HG03103 (cell line): ENCODE measurements at regions not wholly inside any gene's neighbourhood (a gene's known extent, or its start where the extent isn't known, plus 50 kb on each side); places are given as distances from the start of the nearest gene placed in this dataset.
A peak's percentile ranks its signal among the peaks of the same experiment; 100 is the strongest.
"Not testable (repeated sequence)": the region's sequence is repeated elsewhere in the genome, so short reads cannot be mapped to it uniquely, and the experiment has no call there.

Experiments
- ATAC-seq: cut with Tn5 transposase; IDR thresholded peaks from one replicate; pipeline ENCODE4 v1.9.1; 2021; ENCODE audit warnings: low read depth; ENCODE audit not compliant: unreplicated experiment

DNA sequence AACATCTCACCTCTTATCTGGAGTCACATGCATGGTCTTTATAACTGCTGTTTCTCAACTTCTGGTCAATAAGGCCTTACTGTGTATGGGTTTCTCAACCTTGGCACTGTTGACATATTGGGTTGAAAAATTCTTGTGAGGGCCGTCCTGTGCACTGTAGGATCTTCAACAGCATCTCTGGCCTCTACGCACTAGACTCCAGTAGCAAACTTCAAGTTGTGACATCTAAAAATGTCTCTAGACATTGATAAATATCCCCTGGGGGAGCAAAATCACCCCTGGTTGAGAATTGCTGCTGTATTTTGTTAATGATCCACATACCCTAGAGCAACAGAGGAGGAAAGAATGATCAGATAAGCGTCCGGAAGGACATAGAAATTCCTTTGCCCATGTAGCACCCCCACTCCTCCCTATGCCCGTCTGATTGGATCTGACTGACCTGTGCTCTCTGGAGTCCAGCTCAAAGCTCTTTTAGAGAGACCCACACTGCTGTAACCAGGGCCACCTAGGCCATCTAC, 423.5 kb upstream of the ZMIZ1 start:
- ATAC-seq = no peak

DNA sequence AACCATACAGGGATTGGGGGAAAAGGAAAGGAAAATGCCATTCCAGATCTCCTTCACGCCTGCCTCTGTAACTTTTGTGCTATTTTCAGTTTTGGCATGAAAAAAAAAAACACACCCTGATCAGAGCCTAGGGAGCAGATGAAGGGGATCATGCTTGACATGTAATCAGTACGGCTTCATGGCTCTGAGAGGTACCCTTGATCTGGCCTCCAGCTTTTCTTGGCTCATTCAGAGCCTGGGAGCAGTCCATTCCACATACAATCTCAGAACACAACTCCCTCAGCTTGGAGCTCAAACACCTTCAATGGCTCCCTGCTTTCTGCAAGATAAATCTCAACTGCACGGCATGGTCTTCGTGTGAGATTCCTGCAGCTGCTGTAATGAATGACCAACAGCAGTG, 422.8 kb upstream of the ZMIZ1 start:
- no peak for ATAC-seq

DNA sequence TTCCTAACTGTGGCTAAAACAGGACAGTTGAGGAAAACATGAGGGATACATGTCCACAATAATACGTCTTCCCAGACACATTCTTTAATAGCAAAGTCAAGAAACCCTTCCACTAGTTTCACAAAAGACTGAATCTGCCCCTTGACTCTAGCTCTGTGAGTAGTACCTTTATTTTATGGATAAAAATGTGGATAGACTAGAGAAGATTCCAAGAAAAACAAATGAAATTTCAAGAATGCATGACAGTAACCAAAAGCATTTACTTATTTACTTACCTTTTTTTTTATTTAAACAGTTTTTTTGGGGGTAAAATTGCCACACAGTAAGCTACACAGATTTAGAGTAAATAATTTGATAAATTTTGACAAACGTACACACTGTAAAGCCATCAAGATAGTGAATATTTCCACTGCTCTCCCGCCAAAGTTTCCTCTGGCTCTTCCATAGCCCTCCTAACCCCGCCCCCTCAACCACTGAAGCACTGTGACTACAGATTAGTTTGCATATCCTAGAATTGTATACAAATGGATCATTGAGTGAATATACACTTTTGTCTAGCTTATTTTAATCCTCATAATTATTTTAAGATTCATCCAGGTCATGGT, 420.4 kb upstream of the ZMIZ1 start:
- no peak for ATAC-seq

DNA sequence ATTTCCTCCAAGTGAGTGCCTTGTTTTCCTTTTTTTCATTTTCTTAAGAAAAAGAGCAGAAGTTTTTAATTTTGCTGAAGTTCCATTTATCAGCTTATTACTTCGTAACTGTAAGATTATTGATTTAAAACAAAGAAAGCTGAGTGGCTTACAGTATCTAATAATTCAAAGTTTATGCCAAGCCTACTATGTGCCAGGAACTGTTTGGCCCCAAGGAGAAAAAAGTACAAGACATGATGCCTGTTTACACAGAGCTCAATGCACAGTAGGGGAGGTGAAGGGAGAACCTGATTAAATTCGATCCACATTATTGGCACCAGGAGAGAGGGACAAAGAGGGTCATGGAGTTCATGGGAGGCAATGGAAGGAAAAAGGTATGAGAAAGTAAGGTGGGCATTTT, 419.3 kb upstream of the ZMIZ1 start:
- ATAC-seq = no peak

DNA sequence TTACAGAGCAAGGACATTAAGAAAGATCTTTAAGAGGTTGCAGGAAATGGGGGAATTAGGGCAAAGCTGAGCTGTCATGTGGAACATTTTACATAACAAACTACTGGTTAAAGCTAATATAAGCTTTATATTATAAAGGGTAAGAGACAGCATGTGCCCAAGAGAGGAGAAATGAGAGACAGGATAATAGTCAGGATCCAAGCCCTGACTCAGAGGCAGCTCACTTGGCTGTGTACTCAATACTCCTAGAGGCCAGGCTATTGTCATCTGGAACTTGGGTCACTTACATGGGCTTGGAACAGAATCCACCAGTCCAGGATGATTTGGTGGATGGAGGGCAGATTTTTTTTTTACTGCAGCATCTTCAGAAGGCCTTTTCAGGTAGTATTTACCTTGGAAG, 418.6 kb upstream of the ZMIZ1 start:
- no peak for ATAC-seq

DNA sequence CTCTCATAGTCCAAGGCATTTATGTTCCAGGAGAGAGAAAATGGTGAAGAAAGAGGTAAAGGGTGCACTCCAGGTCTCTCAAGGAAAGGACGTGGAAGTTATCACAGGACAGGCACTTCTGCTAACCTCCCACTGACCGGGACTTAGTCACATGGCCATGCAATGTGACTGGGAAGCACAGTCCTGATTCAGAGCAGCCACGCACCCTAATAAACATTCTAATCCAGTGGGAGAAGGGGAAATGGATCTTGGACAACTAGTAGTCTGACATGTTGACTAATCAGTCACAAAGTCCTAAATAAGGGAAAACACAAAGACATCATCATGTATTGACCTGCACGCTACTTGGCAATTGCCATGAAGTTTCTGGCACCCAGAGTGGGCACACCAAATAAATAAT, 417.5 kb upstream of the ZMIZ1 start:
- ATAC-seq = no peak

DNA sequence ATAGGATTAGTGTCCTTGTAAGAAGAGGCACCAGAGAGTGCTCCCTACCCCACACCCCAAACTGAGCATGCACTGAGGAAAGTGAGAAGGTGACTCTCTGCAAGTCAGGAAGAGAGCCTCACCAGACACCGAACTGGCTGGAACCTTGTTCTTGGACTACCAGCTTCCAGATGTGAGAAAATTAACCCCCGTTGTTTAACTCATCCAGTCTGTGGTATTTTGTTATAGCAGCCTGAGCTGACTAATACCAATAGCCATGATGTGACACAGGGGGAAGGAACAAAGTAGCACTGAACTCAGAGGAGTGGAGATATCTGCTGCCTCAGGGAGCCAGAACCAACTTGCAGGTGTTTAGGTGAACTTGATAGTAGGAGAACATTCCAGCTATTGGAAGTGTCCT, 415.2 kb upstream of the ZMIZ1 start:
- ATAC-seq = no peak

DNA sequence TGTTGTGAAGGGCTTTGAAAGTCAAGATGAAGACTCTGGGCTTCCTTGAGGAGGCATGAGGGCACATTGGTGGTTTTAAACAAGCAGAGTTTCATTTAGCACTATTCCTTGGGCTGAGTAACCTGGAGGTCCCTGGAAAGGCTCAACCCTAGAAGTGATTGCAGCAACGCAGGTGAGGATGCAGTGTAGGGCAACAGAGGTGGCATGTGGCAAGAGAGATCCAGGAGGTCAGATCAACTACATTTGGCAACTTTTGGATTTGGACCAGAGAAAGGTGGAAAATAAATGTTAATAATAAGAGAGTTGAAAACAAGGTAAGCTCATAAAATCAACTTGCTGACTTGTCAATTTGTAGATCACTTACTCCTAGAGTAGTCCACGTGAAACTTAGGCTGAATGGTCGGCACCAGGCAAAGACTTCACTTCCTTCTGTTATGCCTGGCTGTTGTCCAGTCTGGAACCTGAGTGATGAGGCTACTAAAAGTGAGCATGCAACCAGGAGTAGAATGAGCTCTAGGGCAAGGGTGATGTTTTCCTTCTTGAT, 414.6 kb upstream of the ZMIZ1 start:
- no peak for ATAC-seq

DNA sequence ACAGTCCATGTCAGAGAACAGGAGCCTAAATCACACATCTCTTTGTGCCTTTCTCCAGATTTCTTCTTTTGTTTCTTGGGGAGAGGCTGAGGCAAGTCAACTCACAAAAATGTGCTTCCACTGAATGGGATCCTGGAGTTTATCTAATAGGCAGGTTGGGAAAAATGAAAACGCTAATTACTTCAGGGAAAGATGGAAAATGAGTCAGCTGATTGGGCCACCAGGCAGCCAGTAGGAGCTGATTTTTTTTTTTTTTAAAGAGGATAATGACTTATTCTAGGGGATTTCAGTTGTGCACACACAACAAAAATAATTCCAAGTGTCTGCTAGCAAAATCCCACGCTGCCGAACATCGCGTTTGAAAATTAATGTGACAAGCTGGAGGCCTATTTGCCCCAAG, 412.8 kb upstream of the ZMIZ1 start:
- no peak for ATAC-seq

DNA sequence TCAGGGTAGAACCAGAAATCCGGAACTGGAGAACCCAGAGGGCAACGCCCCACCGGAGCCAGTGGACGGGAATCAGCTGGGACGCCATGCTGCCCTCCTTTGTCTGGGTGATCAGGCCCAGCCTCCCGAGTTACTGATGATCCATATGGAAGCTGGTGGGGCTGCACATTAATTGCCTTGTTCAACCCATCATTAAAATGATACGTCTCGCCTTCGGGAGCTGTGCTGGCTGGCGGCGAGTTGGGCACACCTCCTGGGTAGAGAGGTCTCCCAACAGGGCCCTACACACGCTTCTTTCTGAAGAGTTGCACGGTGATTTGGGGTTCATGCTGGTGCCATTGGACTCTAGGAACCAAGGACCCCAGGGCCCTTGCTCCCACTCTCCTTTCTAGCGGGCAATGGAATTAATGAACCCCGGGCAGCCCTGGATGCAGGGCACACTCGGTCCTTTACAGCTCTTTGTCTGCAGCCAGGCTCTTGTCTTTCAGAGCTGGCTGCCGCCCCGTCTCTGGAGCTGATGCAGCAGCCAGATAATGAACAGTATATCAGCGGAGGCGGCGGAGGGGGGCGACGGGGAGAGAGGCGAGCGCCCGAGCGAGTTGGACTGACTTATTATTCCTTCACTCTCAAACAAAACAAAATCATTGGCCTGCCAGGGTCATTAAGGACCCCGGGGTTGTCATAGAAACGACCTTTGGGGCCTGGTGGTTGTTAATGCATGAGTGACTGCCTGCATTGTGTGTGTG, 412.2 kb upstream of the ZMIZ1 start:
- ATAC-seq = no peak

DNA sequence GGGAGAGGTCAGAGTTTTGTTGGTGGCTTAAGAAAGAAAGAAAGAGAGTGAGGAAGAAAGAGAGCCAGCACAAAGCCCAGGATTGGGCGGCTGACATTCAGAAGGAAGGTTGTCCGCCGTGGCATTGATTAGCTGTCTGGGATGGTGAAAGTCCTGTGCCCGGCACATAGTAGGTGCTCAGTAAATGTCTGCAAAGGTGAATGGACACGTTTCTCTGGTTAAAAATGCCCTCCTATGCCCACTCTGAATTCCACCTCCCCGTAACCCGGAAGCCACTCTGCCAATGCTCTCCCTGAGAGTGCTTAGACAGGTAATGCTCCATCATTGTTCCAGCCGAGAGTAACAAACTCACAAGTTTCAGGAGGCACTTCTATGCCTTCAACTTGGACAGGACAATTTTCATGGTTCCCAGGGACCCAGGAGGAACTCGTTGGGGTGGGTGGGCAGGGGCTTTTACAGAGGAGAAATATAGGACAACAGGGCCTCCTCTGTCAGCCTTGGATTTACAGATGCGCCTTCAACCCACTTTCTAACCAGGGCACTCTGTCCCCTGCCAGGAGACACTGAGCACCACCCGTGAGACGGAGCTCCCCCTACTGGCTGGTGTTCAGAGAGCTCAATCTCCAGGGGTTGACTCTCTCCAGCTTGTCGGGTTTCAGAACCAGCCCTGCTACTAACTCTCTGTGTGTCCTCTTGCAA, 411.5 kb upstream of the ZMIZ1 start:
- no peak for ATAC-seq

DNA sequence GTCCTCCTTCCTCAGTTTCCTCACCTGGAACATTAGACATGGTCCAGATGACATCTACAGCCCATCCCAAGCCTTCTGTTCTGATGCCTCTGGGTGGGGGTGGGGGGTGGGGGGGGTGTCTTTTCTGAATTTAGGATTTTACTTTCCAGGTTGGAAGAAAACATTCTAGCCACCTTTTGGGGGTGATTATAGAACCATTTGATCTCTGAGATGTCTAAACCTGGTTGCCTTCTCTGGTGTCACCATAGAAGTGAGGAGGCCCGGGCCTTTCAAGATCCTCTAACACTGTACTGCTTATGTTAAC, 411.0 kb upstream of the ZMIZ1 start:
- no peak for ATAC-seq

DNA sequence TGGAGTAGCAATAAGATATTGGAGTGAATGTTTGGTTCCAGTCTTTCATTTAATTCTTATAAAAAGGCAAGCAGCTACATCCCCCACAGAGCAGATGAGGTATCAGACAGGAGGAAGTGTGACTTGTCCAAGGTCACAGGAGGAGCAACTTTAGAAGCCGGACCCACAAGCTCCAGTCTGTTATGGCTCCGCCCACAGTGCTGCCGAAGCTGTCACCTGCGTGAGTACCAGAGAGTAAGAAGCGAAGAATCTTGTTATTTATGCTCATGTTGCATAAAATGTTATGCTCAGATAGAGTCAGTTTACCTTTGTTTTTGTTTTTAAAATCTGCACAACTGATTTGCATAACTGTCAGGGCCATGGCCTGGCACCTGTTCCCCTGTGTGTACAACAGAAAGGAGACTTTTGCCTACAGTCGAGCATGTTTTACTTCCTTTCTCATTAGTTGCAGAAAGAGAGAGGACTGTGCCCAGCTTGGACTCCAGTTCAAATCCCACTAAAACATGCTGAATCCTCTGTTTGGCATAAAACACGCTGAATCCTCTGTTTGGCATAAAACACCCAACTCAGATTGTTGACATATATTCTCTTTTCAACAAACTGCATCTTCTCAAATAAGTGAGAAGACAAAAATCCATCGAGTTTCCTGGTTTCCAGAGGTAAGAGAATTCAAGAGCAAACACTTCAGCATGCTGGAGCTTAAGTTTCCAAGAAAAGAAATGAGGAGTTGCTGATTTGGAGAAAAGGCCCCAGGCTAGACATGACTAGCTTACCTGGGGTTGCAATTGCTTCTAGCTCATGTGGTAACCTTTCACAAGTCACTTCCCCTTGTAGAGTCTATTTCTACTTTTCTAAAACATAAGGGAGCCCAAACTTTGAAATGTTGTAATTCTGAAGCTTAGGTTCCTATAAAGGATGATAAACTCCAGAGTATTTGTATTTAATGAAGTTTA, 409.8 kb upstream of the ZMIZ1 start:
- peak; percentile 78 for ATAC-seq

DNA sequence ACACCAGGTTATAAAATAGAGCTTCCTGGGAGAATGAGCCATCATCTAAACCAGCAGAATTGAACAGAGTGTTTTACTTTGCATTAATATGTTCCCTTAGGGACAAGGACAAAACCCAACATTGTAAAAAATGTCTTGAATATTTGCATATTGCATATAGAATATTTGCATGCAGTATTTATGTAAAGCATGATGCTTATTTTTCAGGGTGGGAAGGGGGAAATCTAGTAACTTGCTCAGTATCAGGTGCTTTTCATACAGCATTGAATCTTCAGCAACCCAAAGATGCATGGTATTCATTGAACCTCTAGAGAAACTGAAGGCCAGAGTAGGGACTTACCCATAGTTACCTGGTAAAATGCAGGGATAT, 409.2 kb upstream of the ZMIZ1 start:
- no peak for ATAC-seq

DNA sequence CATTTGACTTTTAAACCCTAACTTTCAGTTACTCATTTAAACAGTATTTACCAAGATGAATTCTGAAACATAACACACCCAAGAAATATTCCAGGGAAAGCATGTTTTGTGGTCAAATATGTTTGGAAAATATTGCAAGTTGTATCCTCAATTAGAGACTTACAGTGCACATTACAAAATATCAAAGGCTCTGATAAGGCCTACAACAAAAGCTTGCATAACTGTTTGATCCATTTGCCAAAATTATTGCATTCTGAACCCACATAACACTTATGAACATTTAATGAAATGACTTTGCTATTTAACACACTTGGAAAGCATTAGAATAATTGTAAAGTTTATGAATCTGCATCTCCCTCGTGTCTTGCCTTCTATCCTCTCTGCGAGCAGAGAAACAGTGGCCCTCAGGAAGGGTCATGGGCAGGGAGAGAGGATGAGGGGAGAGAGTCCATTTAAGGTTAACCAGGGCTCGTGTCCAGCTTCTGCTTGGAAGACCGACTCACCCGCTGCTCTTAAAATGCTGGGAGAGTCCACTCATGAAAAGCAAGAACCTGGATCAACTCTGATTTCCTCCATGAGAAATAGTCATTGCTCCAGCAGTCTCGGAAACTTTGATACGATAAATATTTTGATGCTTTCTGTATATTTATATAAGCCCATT, 408.2 kb upstream of the ZMIZ1 start:
- ATAC-seq = no peak

DNA sequence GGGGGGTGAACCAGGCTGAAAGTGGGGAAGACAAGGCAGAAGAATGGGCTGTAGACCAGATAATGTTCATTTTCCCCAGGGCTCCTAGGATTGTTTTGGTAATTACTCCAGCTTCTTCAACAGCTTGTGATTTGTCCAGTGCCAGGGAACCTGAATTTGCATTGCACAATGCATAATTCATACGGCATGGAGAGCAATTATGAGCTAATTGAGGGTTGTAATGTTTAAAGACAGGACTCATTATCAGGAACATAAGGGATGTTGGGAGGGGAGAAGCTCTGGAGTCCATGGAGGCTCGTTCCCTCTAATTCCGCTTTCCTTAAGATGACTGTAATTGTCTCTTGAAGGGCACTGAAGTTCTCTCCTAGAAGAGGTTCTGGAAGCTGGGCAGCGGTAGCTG, 405.0 kb upstream of the ZMIZ1 start:
- ATAC-seq = no peak

DNA sequence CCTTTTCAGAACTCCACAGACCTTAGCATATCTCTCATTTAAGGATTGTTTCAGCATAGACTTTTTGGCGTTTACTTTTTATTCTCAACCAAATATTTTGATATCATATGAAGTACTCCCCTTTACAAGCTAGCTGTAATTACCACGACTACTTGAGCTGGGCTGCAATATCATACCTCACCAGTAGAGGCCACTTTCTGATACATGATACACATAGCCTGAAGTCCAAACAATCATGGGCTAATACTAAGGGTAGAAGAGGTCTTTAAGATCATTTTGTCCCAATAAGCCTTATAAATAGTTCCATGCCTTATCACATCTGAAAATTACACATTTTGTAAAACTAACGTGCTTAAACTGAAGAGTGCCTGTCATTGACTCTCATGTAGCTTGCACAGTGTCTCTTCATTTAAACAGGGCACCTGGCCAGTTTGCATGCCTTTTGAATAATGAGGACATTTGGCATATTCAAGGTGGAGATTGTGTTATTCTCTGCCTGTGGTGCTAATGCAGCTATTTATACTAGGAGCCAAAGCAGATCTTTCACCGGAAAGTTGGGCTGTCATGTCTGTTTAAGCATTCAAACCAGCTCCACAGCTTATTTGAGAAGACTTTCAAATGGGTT, 403.7 kb upstream of the ZMIZ1 start:
- no peak for ATAC-seq

DNA sequence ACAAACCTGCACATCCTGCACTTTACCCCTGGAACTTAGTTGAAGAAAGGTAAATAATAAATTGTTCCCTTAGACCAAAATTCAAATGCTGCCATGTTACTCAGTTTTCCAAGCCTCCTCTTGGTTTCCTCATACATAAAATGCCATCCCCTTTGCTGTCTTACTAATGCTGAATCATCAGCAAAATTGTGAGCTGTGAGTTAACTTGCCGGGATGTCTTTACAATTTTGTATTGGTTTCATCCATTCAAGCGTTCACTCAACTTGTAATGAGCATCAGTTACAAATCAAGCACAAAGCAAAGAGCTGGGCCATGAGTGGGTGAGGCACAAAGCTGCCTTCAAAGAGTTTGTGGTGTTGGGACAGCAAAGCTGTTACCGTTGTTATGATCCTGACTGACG, 395.8 kb upstream of the ZMIZ1 start:
- ATAC-seq = no peak

DNA sequence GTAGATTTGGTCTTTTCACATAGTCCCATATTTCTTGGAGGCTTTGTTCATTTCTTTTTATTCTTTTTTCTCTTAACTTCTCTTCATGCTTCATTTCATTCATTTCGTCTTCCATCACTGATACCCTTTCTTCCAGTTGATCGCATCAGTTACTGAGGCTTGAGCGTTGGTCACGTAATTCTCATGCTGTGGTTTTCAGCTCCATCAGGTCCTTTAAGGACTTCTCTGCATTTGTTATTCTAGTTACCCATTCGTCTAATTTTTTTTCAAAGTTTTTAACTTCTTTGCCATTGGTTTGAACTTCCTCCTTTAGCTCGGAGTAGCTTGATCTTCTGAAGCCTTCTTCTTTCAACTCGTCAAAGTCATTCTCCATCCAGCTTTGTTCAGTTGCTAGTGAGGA, 387.6 kb upstream of the ZMIZ1 start:
- ATAC-seq = not testable (repeated sequence)

DNA sequence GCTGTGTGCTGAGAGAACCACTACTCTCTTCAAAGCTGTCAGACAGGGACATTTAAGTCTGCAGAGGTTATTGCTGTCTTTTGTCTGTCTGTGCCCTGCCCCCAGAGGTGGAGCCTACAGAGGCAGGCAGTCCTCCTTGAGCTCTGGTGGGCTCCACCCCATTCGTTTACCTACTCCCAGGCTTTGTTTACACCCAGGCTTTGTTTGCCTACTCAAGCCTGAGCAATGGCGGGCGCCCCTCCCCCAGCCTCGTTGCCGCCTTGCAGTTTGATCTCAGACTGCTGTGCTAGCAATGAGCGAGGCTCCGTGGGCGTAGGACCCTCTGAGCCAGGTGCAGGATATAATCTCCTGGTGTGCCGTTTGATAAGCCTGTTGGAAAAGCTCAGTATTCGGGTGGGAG, 386.8 kb upstream of the ZMIZ1 start:
- not testable (repeated sequence) for ATAC-seq
